Vagina (tissue), 2 donors: ENCODE measurements at regions not wholly inside any gene's neighbourhood (a gene's known extent, or its start where the extent isn't known, plus 50 kb on each side); places are given as distances from the start of the nearest gene placed in this dataset.

Experiments
- DNase-seq, 2 donors: peaks; one replicate each; pipeline ENCODE4 v3.0.0-alpha.2; 2017; ENCODE audit errors: extremely low spot score in 2 of 2
- H3K27ac ChIP-seq: fragments of 200-600 bp; sonication (generic); one replicate; pipeline ENCODE4 v1.5.1; 2019
- H3K27me3 ChIP-seq: fragments of 200-600 bp; sonication (generic); one replicate; pipeline ENCODE4 v1.5.1; 2019
- H3K36me3 ChIP-seq, 2 donors: fragments of 200-600 bp; sonication (generic); one replicate each; pipeline ENCODE4 v1.5.1; 2017 to 2019
- H3K4me1 ChIP-seq: fragments of 200-600 bp; sonication (generic); one replicate; pipeline ENCODE4 v1.5.1; 2019
- H3K4me3 ChIP-seq, 2 donors: fragments of 200-600 bp; sonication (generic); 1 replicate in 1 of 2; 2 replicates in 1 of 2; pipeline ENCODE4 v1.5.1; 2016 to 2019
- H3K9me3 ChIP-seq: fragments of 200-600 bp; sonication (generic); one replicate; pipeline ENCODE4 v1.5.1; 2019
- POLR2A ChIP-seq, 2 donors: fragments of 450-650 bp; IDR thresholded peaks; one replicate each; pipeline ENCODE4 v1.6.1; 2017; ENCODE audit warnings: antibody characterized with exemption in 2 of 2, mild to moderate bottlenecking in 2 of 2, moderate library complexity in 2 of 2
- POLR2AphosphoS5 ChIP-seq, 2 donors: sonication (generic); formaldehyde crosslinking; IDR thresholded peaks; one replicate each; pipeline ENCODE4 v1.9.0; 2017; ENCODE audit warnings: antibody characterized with exemption in 2 of 2, mild to moderate bottlenecking in 2 of 2, low read depth in 1 of 2; ENCODE audit not compliant: insufficient read depth in 1 of 2
- intact Hi-C: fragments of 100-400 bp; cut with DNase I; formaldehyde crosslinking; loops from one replicate; pipeline ENCODE4 v1.15.1; 2023
- TF ChIP-seq, protein P1 (sequence below), 3 experiments: fragments of 450-650 bp in 2 of 3; fragments of 200-600 bp in 1 of 3; sonication (generic) in 1 of 3; IDR thresholded peaks; one replicate each; pipeline ENCODE4 v1.5.1; 2017 to 2019; ENCODE audit warnings: antibody characterized with exemption in 3 of 3, mild to moderate bottlenecking in 2 of 3, moderate library complexity in 2 of 3

DNA sequence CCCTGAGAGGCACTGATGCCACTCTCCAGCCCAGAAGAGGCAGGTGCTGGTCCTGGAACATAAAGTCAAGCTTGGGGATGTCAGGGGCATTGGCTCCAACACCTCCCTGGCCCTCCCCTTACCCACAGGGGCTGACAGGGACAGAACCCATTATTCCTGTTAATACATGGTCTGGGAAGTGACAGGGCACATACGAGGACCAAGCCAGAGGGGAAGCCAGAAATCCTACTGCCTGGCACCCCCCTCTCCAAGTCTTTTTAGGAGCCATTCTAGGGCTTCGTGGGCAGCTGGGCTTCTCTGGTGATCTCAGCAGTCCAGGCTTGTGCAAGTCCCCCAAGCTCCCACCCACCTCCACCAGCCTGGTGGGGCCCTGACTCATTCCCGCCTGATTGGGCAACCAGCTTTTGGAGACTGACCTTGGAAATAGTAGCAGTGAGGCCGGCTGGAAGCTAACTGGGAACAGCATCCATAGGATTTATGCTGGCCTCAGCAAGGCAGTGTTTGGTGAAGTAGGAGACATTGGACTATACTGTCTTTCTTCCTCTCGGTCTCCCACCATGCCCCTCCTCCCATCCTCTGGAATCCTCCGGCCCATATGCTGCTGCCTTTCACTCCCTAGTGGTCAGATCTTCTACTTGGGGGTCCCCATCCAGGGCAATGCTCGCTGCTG is 86.4 kb upstream of the HK2 start:
- TF ChIP-seq POLR2AphosphoS5 (IDR thresholded peaks at IDR 0.05; ENCODE audit: insufficient read depth in 1 of 2, low read depth in 1 of 2) (no peak), POLR2A (IDR thresholded peaks at IDR 0.05) (no peak)
- TF ChIP-seq, protein P1, sequence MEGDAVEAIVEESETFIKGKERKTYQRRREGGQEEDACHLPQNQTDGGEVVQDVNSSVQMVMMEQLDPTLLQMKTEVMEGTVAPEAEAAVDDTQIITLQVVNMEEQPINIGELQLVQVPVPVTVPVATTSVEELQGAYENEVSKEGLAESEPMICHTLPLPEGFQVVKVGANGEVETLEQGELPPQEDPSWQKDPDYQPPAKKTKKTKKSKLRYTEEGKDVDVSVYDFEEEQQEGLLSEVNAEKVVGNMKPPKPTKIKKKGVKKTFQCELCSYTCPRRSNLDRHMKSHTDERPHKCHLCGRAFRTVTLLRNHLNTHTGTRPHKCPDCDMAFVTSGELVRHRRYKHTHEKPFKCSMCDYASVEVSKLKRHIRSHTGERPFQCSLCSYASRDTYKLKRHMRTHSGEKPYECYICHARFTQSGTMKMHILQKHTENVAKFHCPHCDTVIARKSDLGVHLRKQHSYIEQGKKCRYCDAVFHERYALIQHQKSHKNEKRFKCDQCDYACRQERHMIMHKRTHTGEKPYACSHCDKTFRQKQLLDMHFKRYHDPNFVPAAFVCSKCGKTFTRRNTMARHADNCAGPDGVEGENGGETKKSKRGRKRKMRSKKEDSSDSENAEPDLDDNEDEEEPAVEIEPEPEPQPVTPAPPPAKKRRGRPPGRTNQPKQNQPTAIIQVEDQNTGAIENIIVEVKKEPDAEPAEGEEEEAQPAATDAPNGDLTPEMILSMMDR (IDR thresholded peaks at IDR 0.05) = no peak
- intact Hi-C loops = no loop called here
- H3K4me1 ChIP-seq = no peaks in the 10 kb centered on the region
- no peak overlapping the region for H3K27ac ChIP-seq
- no peak overlapping the region for H3K4me3 ChIP-seq
- no peak for DNase-seq
- no peaks in the 10 kb centered on the region for H3K27me3 ChIP-seq
- no peaks in the 10 kb centered on the region for H3K36me3 ChIP-seq
- H3K9me3 ChIP-seq = no peaks in the 10 kb centered on the region

DNA sequence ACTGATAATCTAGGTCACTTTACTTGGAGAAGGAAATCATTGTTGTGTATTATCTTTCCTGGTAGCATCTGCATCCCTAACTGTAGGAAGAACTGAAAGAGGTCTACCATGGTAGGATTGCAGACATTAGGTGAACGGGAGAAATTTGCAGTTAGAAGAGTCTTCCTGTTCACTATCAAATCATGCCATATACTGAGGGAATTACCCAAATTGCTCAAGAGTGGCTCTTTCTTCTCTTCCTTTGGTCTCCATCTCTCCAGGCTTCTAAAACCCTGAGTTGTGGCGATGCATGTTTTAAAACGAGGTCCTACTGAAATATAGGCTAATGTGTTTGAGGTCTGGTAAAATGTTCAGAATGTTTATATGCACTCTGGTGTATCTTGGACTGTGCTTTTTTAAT is 85.3 kb upstream of the HK2 start:
- TF ChIP-seq, protein P1 (IDR thresholded peaks at IDR 0.05) = no peak
- TF ChIP-seq POLR2A (IDR thresholded peaks at IDR 0.05) (no peak), POLR2AphosphoS5 (IDR thresholded peaks at IDR 0.05; ENCODE audit: insufficient read depth in 1 of 2, low read depth in 1 of 2) (no peak)
- H3K27ac ChIP-seq = no peak overlapping the region
- no peaks in the 10 kb centered on the region for H3K36me3 ChIP-seq
- no peak for DNase-seq
- no peaks in the 10 kb centered on the region for H3K9me3 ChIP-seq
- H3K4me3 ChIP-seq = no peak overlapping the region
- intact Hi-C loops = no loop called here
- H3K27me3 ChIP-seq = no peaks in the 10 kb centered on the region
- H3K4me1 ChIP-seq = no peaks in the 10 kb centered on the region

DNA sequence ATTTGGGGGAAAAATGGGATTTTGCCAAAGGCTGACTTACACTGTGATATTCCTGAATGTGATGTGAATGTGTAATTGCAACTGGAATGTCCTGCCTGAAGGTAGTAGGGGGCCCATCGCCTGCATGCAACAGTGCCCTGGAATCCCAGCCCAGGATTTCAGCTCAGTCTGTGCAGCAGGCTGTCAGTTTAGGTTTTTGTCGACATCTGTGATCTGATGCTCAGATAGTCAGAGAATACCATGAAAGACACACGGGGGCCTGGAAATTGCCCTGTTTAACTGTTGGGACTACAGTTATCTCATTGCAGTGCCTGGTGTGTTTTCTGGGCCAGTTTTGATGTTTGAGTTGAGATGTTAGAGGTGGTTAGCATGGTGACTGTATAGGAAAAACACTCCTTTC is 84.5 kb upstream of the HK2 start:
- intact Hi-C loops = no loop called here
- no peak overlapping the region for H3K27ac ChIP-seq
- no peak overlapping the region for H3K4me3 ChIP-seq
- no peak for DNase-seq
- H3K27me3 ChIP-seq = no peaks in the 10 kb centered on the region
- no peaks in the 10 kb centered on the region for H3K36me3 ChIP-seq
- H3K9me3 ChIP-seq = no peaks in the 10 kb centered on the region
- TF ChIP-seq POLR2AphosphoS5 (IDR thresholded peaks at IDR 0.05; ENCODE audit: insufficient read depth in 1 of 2, low read depth in 1 of 2) (no peak), POLR2A (IDR thresholded peaks at IDR 0.05) (no peak)
- TF ChIP-seq, protein P1 (IDR thresholded peaks at IDR 0.05) = no peak
- H3K4me1 ChIP-seq = no peaks in the 10 kb centered on the region

DNA sequence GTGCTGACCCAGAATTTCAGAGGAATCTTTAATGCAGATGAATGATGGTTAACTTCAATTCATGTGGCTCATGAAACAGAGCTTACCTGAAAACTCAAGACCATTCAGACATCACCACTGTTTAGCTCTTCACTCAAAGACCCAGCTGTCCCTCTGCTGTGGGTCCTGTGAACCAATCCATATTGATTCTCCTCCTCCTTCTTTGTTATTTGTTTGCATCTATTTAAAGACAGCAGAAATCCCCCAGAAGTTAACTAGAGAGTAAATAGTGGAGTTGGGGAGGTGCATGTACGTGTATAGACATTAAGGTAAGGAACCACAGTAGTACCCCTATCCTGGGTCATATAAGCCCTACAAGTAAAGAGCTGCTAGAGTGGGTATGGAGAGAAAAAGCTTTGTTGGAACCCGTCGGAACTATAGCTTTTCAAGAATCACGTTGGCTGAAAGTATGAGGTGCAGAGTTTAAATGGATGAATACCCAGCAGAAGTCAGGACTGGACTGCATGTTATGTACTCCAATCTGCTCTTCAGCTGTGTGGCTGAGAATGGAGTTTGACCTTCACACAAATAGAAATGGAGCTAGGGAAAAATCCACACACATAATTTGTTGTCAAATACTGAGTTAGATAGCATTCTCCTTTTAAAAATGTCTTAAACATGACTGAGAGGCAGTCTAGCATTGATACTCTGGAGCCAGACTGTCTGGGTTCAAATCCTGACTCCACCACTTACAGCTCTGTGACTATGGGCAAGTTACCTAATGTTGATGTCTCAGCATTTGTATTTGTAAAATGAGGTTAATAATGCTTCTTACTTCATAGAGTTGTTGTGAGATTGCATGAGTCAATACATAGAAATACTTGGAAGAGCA is 81.7 kb upstream of the HK2 start:
- Histone ChIP-seq H3K9me3 (peaks cover 6% of the 10 kb centered on the region), H3K27ac (no peak overlapping the region), H3K27me3 (no peaks in the 10 kb centered on the region), H3K4me3 (no peak overlapping the region), H3K36me3 (no peaks in the 10 kb centered on the region), H3K4me1 (no peaks in the 10 kb centered on the region)
- intact Hi-C loops = no loop called here
- no peak for DNase-seq
- no peak for TF ChIP-seq POLR2AphosphoS5 (IDR thresholded peaks at IDR 0.05; ENCODE audit: insufficient read depth in 1 of 2, low read depth in 1 of 2)
- TF ChIP-seq POLR2A (IDR thresholded peaks at IDR 0.05) = no peak
- TF ChIP-seq, protein P1 (IDR thresholded peaks at IDR 0.05) = no peak

DNA sequence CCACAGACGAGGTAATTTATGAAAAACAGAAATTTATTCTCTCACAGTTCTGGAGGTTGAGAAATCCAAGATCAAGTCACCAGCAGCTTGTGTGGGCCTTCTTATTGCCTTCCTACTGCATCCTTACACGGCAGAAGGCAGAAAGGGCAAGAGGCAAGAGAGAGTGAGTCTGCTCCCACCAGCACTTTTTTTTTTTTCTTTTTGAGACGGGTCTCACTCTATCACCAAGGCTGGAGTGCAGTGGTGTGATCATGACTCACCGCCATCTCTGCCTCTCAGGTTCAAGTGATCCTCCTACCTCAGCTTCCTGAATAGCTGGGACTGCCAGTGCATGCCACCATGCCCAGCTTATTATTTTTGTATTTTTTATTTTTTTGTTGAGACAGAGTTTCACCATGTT is 78.5 kb upstream of the HK2 start:
- H3K27ac ChIP-seq = no peak overlapping the region
- no peaks in the 10 kb centered on the region for H3K36me3 ChIP-seq
- no peak overlapping the region for H3K4me3 ChIP-seq
- intact Hi-C loops = no loop called here
- TF ChIP-seq, protein P1 (IDR thresholded peaks at IDR 0.05) = no peak
- TF ChIP-seq POLR2AphosphoS5 (IDR thresholded peaks at IDR 0.05; ENCODE audit: insufficient read depth in 1 of 2, low read depth in 1 of 2) = no peak
- no peak for TF ChIP-seq POLR2A (IDR thresholded peaks at IDR 0.05)
- H3K9me3 ChIP-seq = peaks cover 6% of the 10 kb centered on the region
- no peaks in the 10 kb centered on the region for H3K4me1 ChIP-seq
- no peaks in the 10 kb centered on the region for H3K27me3 ChIP-seq
- DNase-seq = no peak
